ENCODE measurements at regions not wholly inside any gene's neighbourhood (a gene's known extent, or its start where the extent isn't known, plus 50 kb on each side); places are given as distances from the start of the nearest gene placed in this dataset.
"Not testable (repeated sequence)": the region's sequence is repeated elsewhere in the genome, so short reads cannot be mapped to it uniquely, and the experiment has no call there.

- H3K27ac Mint-ChIP-seq: no peak overlapping the region
- peaks cover 15 to 57% of the 10 kb centered on the region in 2 donors for H3K9me3 Mint-ChIP-seq
- no peaks in the 10 kb centered on the region for H3K27me3 Mint-ChIP-seq
- no peaks in the 10 kb centered on the region for H3K4me1 Mint-ChIP-seq
- H3K4me3 Mint-ChIP-seq: no peak overlapping the region
- ATAC-seq (no peak), DNase-seq (no peak)
Measured at GRCh38 chr6:60991427-60992028, 1294.5 kb downstream of the KHDRBS2 start.

- Mint-ChIP-seq H3K4me3 (no peak overlapping the region), H3K27me3 (no peaks in the 10 kb centered on the region), H3K27ac (no peak overlapping the region), H3K4me1 (no peaks in the 10 kb centered on the region), H3K9me3 (peaks cover 0 to 12% of the 10 kb centered on the region in 2 donors)
- DNase-seq (no peak), ATAC-seq (no peak)
Measured at GRCh38 chr6:60952500-60952899, 1333.5 kb downstream of the KHDRBS2 start.

DNA sequence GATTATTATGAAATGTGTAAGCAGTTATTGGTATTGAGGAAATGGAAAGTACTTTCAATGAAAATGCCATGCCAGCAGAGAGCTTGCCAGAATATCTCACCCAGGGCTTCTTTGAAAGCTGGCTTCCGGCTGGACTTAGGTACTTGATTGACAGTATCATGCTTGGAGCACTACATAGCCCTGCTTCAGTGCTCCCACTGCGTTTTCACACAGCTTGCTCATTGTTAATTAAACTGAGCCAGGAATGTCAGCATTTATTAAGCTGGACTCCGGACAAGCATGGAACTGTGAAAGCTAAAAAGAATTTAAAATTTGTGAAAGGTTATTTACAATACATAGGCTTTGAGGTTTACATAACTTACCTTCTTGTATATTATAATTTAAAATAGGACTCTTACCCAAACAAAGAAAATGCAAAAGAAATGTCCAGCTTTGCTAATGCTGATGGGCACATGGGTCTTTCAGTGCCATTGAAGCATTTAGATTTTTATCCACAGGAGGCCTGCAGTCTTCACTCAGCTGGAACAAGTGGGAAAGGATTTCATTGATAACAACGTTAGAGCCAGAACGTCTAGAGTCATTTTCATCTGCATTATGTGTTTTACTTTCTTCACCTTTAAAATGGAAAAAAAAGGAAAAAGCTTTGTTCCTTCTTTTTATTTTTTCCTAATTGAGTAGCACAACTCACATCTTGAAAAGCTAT is 1335.7 kb downstream of the KHDRBS2 start:
- H3K27ac Mint-ChIP-seq, ATAC-seq, H3K4me1 Mint-ChIP-seq, H3K27me3 Mint-ChIP-seq, H3K4me3 Mint-ChIP-seq, DNase-seq: not testable (repeated sequence)
- H3K9me3 Mint-ChIP-seq: peaks cover 0 to 12% of the 10 kb centered on the region in 2 donors

- not testable (repeated sequence) for H3K27ac Mint-ChIP-seq, ATAC-seq
- H3K9me3 Mint-ChIP-seq: peaks cover 0 to 12% of the 10 kb centered on the region in 2 donors
Measured at GRCh38 chr6:60947416-60947815, 1338.6 kb downstream of the KHDRBS2 start.

DNA sequence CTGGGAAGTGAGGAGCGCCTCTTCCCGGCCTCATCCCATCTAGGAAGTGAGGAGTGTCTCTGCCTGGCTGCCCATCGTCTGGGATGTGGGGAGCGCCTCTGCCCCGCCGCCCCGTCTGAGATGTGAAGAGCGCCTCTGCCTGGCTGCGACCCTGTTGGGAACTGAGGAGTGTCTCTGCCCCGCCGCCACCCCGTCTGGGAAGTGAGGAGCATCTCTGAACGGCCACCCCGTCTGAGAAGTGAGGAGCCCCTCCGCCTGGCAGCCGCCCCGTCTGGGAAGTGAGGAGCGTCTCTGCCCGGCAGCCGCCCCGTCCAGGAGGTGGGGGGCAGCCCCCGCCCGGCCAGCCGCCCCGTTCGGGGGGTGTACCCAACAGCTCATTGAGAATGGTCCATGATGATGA is 1341.2 kb downstream of the KHDRBS2 start:
- H3K4me3 Mint-ChIP-seq, ATAC-seq, DNase-seq: not testable (repeated sequence)

More at GRCh38 chr6:60947416-60947815, 1338.6 kb downstream of the KHDRBS2 start:
- not testable (repeated sequence) for H3K27me3 Mint-ChIP-seq, DNase-seq, H3K4me3 Mint-ChIP-seq, H3K4me1 Mint-ChIP-seq

DNA sequence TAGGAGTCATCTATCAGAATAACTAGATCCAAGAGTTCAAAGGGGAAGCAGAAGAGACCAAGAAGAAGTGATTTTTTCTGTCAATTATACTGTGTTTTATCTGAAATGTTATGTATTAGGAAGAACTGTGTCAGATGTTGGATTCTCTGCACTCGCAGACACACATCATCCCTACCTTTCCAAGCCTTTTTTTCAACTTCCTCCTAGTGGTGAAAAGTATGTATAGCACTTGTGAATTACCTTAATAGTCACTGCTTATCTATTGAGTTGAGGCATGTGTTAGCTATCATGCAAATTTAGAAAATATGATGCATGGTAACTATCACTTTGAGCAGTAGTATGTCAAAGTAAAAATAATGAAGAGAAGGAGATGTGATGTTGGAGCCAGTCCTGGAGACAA is 1350.1 kb downstream of the KHDRBS2 start:
- not testable (repeated sequence) for H3K27ac Mint-ChIP-seq, H3K9me3 Mint-ChIP-seq, H3K27me3 Mint-ChIP-seq, DNase-seq, H3K4me1 Mint-ChIP-seq, H3K4me3 Mint-ChIP-seq, ATAC-seq

More for the DNA sequence above, 1341.2 kb downstream of the KHDRBS2 start:
- H3K9me3 Mint-ChIP-seq: peaks cover 0 to 14% of the 10 kb centered on the region in 2 donors
- not testable (repeated sequence) for H3K4me1 Mint-ChIP-seq, H3K27me3 Mint-ChIP-seq, H3K27ac Mint-ChIP-seq

DNA sequence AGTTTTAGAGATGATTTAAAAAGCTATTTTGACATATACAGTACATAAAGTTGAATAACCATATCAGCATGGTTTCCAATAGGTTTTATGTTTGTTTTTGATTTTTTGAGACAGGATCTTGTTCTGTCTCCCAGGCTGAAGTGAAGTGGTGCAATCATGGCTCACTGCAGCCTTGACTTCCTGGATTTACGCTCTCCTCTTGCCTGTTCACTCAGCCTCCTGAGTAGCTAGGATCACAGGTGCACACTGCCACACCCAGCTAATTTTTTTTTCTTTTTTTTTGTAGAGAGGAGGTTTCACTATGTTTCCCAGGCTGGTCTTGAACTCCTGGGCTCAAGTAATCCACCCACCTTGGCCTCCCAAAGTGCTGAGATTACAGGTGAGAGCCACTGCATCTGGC is 1366.4 kb downstream of the KHDRBS2 start:
- not testable (repeated sequence) for ATAC-seq, H3K9me3 Mint-ChIP-seq, DNase-seq, H3K4me3 Mint-ChIP-seq, H3K27ac Mint-ChIP-seq, H3K4me1 Mint-ChIP-seq, H3K27me3 Mint-ChIP-seq

GRCh38 chr6:60903860-60904259 is 1382.2 kb downstream of the KHDRBS2 start:
- H3K27ac Mint-ChIP-seq, H3K27me3 Mint-ChIP-seq, ATAC-seq, H3K4me3 Mint-ChIP-seq, DNase-seq, H3K4me1 Mint-ChIP-seq: not testable (repeated sequence)
- H3K9me3 Mint-ChIP-seq: peaks cover 0 to 13% of the 10 kb centered on the region in 2 donors

GRCh38 chr6:60893374-60893773 is 1392.7 kb downstream of the KHDRBS2 start:
- H3K9me3 Mint-ChIP-seq: peaks cover 8 to 16% of the 10 kb centered on the region in 2 donors
- not testable (repeated sequence) for H3K27me3 Mint-ChIP-seq, H3K4me3 Mint-ChIP-seq, H3K27ac Mint-ChIP-seq, ATAC-seq, DNase-seq, H3K4me1 Mint-ChIP-seq

GRCh38 chr6:60891606-60892005 is 1394.4 kb downstream of the KHDRBS2 start:
- no peak overlapping the region for H3K27ac Mint-ChIP-seq
- H3K4me3 Mint-ChIP-seq: no peak overlapping the region
- no peak for ATAC-seq
- H3K4me1 Mint-ChIP-seq: no peaks in the 10 kb centered on the region
- no peak for DNase-seq
- no peaks in the 10 kb centered on the region for H3K27me3 Mint-ChIP-seq
- H3K9me3 Mint-ChIP-seq: peaks cover 6 to 17% of the 10 kb centered on the region in 2 donors

DNA sequence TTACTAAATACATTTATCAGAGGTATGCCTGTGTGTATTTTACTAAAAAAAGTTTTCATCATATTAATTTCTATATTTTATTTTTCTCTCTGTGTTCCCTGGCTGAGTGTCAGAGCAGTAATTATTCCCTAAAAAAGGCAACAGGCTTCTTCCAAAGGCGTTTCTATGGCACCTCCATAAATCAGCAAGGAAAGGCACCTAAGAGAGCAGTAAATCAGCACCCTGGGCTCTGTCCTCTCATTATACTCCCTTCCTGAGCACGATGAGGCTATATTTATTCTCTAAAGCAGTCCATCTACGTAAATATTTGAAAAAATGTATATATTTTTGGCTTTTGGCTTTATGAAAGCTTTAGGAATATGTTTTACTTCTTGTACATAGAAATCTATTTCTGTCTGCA is 1408.6 kb downstream of the KHDRBS2 start:
- H3K9me3 Mint-ChIP-seq, H3K27ac Mint-ChIP-seq, H3K4me1 Mint-ChIP-seq, DNase-seq, H3K27me3 Mint-ChIP-seq, ATAC-seq, H3K4me3 Mint-ChIP-seq: not testable (repeated sequence)

DNA sequence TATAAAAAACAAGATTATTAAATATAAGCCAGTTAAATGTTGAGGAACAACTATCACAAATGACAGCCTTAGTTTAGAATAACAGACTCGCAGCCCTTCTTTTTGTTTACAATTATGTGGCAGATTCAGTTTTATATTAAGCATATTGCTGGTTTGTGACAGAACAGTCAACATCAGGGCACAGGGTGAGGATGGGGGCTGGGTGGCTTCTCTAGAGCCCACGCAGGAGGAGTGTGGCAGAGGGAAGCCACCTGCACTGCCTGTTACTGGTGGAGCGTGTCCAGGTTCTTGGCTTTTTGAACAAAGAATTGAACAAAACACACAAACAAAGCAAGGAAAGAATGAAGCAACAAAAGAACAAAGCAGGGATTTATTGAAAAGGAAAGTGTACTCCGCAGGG is 1415.2 kb downstream of the KHDRBS2 start:
- ATAC-seq, H3K4me1 Mint-ChIP-seq, H3K4me3 Mint-ChIP-seq, DNase-seq, H3K27ac Mint-ChIP-seq, H3K27me3 Mint-ChIP-seq: not testable (repeated sequence)
- H3K9me3 Mint-ChIP-seq: peaks cover 5 to 28% of the 10 kb centered on the region in 2 donors

DNA sequence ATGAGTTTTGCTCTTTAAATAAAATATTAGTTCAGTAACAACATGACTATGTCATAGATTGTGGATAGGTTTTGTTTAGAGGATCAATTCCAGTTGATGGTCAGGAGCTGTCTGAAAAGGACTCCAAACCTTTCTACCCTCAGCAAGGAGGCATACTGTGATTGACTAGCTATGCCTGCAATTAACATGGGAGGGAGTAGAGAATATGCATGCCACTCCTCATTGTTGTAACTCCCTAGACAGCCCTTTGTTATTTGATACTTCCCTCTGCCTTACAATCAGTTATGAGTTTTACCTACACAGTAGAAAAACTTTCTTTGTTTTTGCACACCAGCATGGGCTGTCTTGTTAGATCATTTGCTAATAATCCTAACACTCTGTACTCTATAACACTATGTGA is 1418.5 kb downstream of the KHDRBS2 start:
- no peak for DNase-seq
- Mint-ChIP-seq H3K27me3 (no peaks in the 10 kb centered on the region), H3K4me1 (no peaks in the 10 kb centered on the region), H3K4me3 (no peak overlapping the region), H3K9me3 (peaks cover 5 to 28% of the 10 kb centered on the region in 2 donors), H3K27ac (no peak overlapping the region)
- ATAC-seq: no peak

DNA sequence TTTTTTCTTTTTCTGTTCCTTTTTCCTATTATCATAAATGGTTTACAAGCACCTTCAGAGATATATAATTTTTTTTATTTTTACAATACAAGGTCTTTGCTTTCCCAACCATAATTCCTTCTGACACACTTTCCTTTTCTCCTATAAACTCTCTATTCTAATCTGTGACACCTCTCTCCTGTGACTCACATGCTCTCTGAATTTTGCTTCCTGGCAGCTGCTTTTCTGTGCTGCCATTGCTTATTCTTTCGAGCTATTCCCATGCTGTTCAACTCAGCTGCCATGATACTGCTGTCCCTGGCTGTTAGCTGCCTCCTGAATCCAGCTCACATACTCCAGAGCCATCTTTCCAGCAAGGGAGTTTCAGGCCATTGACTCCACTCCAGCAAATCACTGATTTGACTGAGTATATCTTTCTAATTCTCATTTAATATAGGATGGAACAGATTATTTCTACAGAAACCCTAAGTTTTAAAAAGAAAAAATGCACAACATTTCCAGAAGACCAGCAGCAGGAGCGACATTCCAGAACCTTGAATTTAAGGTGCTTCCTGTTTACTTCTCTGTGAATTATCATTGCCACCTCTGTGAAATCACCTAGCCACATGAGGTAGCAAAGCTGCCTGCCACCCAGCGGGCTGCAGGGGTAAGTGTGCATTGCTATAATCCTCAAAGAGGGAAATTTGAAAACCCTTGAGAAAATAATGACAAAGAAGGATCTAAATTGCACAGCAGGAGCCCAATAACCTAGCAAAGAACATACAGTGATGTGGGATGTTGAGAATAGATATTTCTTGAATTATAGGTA is 1442.6 kb downstream of the KHDRBS2 start:
- DNase-seq, H3K27ac Mint-ChIP-seq, ATAC-seq, H3K27me3 Mint-ChIP-seq, H3K4me3 Mint-ChIP-seq, H3K4me1 Mint-ChIP-seq: not testable (repeated sequence)
- peaks cover 4 to 13% of the 10 kb centered on the region in 2 donors for H3K9me3 Mint-ChIP-seq

DNA sequence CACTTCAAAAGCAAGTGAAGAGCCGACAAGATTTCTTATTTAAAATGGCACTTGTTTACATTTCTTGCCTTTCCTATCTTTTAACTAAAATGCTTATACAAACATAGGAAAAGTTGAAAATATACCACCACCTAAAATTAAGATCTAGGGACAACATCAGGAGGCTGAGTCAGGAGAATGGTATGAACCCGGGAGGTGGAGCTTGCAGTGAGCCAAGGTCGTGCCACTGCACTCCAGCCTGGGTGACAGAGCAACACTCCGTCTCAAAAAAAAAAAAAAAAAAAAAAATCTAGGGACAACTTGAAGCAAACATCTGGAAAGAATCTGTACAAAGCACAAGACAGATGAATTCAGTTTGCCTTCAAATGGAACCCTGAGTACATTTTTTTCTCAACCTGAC is 1455.3 kb downstream of the KHDRBS2 start:
- H3K9me3 Mint-ChIP-seq: peaks cover 0 to 17% of the 10 kb centered on the region in 2 donors
- DNase-seq, ATAC-seq, H3K4me3 Mint-ChIP-seq, H3K27me3 Mint-ChIP-seq, H3K4me1 Mint-ChIP-seq, H3K27ac Mint-ChIP-seq: not testable (repeated sequence)

DNA sequence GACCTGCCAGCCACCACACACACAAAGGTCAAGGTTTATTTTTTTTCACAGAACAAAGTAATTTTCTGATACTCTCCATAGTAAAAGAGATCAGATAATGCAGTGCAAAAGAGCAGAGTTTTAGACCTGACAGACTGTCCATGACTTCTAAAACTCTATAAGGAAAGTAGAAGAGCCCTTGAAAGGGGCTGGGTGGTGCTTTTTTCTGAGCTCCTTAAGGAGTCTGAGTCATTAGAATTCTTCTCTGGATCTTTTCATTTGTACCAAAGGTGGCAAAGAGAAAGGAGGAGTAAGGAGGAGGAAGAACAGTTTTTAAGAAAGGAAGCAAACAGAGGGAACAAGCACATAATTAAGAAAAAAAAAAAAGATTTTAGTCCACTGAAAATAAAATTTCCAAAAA is 1463.4 kb downstream of the KHDRBS2 start:
- H3K27ac Mint-ChIP-seq, ATAC-seq, H3K9me3 Mint-ChIP-seq, H3K27me3 Mint-ChIP-seq, DNase-seq, H3K4me1 Mint-ChIP-seq, H3K4me3 Mint-ChIP-seq: not testable (repeated sequence)
